ENCODE measurements at regions not wholly inside any gene's neighbourhood (a gene's known extent, or its start where the extent isn't known, plus 50 kb on each side); places are given as distances from the start of the nearest gene placed in this dataset.

DNA sequence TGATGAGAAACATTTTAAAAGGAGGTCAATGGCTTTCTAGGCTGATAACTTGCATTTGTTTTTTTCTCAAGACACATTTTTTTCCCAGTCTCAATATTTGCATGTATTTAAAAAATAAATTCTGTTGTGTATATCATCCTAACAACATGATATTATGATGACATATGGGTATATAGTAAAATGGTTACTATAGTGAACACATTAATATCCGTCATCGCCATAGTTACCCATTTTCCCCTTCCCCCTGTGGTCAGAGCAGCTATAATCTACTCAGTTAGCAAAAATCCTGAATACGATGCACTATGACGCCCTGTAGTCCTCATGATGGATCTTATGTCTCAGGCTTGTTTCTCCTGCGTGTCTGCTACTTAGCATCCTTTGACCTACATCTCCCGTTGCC is 60.9 kb upstream of the ZPBP start:
- POLR2A ChIA-PET = no interaction called here
- Histone ChIP-seq H3K9me3 (ENCODE audit: control insufficient read depth, insufficient read depth, low read depth, low read length) (no peaks in the 10 kb centered on the region), H3K27ac (ENCODE audit: low read length) (no peak overlapping the region), H3K4me3 (ENCODE audit: low read depth in 2 of 2, low read length in 2 of 2) (no peak overlapping the region), H3K4me1 (ENCODE audit: control insufficient read depth, insufficient read depth, low read length) (no peaks in the 10 kb centered on the region), H3K27me3 (ENCODE audit: control insufficient read depth, insufficient read depth, low read length) (no peaks in the 10 kb centered on the region; the same call in 1 of the 2 replicates), H3K36me3 (ENCODE audit: control insufficient read depth, insufficient read depth, low read length) (no peaks in the 10 kb centered on the region)
- intact Hi-C loops (cut with micrococcal nuclease; ENCODE audit: unreplicated experiment) = no loop called here
- in situ Hi-C loops (cut with HindIII; ENCODE audit: low pct_unique_long_range_greater_than_20kb, low sequenced_read_pairs) = no loop called here
- TF ChIP-seq TCF7L2 (IDR thresholded peaks at IDR 0.05; ENCODE audit: low read depth, low read length) (no peak), REST (IDR thresholded peaks at IDR 0.05; ENCODE audit: insufficient read depth in 1 of 2, low read depth in 2 of 2, low read length in 1 of 2) (no peak), POLR2AphosphoS5 (IDR thresholded peaks at IDR 0.05; ENCODE audit: low read depth, low read length) (no peak), SIN3A (IDR thresholded peaks at IDR 0.05; ENCODE audit: borderline replicate concordance, insufficient read depth, low read depth, low read length) (no peak)
- TF ChIP-seq, protein P1, sequence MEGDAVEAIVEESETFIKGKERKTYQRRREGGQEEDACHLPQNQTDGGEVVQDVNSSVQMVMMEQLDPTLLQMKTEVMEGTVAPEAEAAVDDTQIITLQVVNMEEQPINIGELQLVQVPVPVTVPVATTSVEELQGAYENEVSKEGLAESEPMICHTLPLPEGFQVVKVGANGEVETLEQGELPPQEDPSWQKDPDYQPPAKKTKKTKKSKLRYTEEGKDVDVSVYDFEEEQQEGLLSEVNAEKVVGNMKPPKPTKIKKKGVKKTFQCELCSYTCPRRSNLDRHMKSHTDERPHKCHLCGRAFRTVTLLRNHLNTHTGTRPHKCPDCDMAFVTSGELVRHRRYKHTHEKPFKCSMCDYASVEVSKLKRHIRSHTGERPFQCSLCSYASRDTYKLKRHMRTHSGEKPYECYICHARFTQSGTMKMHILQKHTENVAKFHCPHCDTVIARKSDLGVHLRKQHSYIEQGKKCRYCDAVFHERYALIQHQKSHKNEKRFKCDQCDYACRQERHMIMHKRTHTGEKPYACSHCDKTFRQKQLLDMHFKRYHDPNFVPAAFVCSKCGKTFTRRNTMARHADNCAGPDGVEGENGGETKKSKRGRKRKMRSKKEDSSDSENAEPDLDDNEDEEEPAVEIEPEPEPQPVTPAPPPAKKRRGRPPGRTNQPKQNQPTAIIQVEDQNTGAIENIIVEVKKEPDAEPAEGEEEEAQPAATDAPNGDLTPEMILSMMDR (IDR thresholded peaks at IDR 0.05) = no peak
- DNase-seq (ENCODE audit: low read depth, low spot score) (no peak), ATAC-seq (no peak)
- CTCF ChIA-PET = no interaction called here
- no TSS peak for BruUV-seq (replicated peaks)

DNA sequence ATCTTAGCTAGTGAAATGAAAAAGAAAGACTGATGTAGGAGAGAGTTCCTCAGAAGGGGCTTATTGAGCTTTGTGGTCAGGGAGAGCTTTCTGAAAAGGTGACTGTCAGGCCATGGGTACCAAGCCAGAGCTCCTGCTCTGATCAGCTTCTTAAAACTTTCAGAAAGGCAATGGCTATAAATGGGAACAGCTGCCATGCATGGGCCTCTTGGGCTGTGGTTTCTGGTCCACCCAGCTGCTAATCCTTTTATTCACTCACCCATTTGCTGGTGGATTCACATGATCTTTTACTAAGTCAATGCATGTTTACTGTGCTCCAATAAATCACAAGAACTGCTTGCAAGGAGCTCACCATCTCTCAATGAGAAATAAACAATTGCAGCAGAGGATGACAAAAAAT is 60.1 kb upstream of the ZPBP start:
- intact Hi-C loops (cut with micrococcal nuclease; ENCODE audit: unreplicated experiment) (no loop called here), in situ Hi-C loops (cut with HindIII; ENCODE audit: low pct_unique_long_range_greater_than_20kb, low sequenced_read_pairs) (no loop called here)
- DNase-seq (ENCODE audit: low read depth, low spot score) (no peak), ATAC-seq (no peak)
- no peak overlapping the region for H3K4me3 ChIP-seq (ENCODE audit: low read depth in 2 of 2, low read length in 2 of 2)
- H3K27me3 ChIP-seq (ENCODE audit: control insufficient read depth, insufficient read depth, low read length) = no peaks in the 10 kb centered on the region; the same call in 1 of the 2 replicates
- no TSS peak for BruUV-seq (replicated peaks)
- no peaks in the 10 kb centered on the region for H3K4me1 ChIP-seq (ENCODE audit: control insufficient read depth, insufficient read depth, low read length)
- H3K9me3 ChIP-seq (ENCODE audit: control insufficient read depth, insufficient read depth, low read depth, low read length) = no peaks in the 10 kb centered on the region
- no peaks in the 10 kb centered on the region for H3K36me3 ChIP-seq (ENCODE audit: control insufficient read depth, insufficient read depth, low read length)
- H3K27ac ChIP-seq (ENCODE audit: low read length) = no peak overlapping the region
- ChIA-PET POLR2A (no interaction called here), CTCF (no interaction called here)
- TF ChIP-seq REST (IDR thresholded peaks at IDR 0.05; ENCODE audit: insufficient read depth in 1 of 2, low read depth in 2 of 2, low read length in 1 of 2) (no peak), TCF7L2 (IDR thresholded peaks at IDR 0.05; ENCODE audit: low read depth, low read length) (no peak), SIN3A (IDR thresholded peaks at IDR 0.05; ENCODE audit: borderline replicate concordance, insufficient read depth, low read depth, low read length) (no peak), POLR2AphosphoS5 (IDR thresholded peaks at IDR 0.05; ENCODE audit: low read depth, low read length) (no peak)
- TF ChIP-seq, protein P1 (IDR thresholded peaks at IDR 0.05) = no peak
